AG10803 (cell line): ENCODE measurements at regions not wholly inside any gene's neighbourhood (a gene's known extent, or its start where the extent isn't known, plus 50 kb on each side); places are given as distances from the start of the nearest gene placed in this dataset.

Experiments used
- DNase-seq: peaks from one replicate; pipeline ENCODE4 v3.0.0; 2010; ENCODE audit warnings: low read depth
- H3K4me3 ChIP-seq: 2 replicates; pipeline ENCODE4 v1.5.1; 2011; ENCODE audit warnings: mild to moderate bottlenecking, low read length, control low read depth
- CTCF ChIP-seq: conservative IDR thresholded peaks from 2 replicates; pipeline ENCODE4 v1.5.1; 2011; ENCODE audit warnings: mild to moderate bottlenecking, low read length, control low read depth, inconsistent platforms

GRCh38 chr2:114046866-114047435, 157.1 kb downstream of the ACTR3 start:
- H3K4me3 ChIP-seq = no peak overlapping the region
- no peak for DNase-seq
- no peak for TF ChIP-seq CTCF

GRCh38 chr2:114049280-114049679, 159.4 kb downstream of the ACTR3 start:
- no peak for TF ChIP-seq CTCF
- DNase-seq = no peak
- no peak overlapping the region for H3K4me3 ChIP-seq

- no peak overlapping the region for H3K4me3 ChIP-seq
- no peak for TF ChIP-seq CTCF
- no peak for DNase-seq
Observed at GRCh38 chr2:114049826-114050225, 159.9 kb downstream of the ACTR3 start.

- no peak for DNase-seq
- no peak overlapping the region for H3K4me3 ChIP-seq
- no peak for TF ChIP-seq CTCF
Observed at GRCh38 chr2:114056294-114057143, 166.6 kb downstream of the ACTR3 start.

- no peak for TF ChIP-seq CTCF
- no peak overlapping the region for H3K4me3 ChIP-seq
- DNase-seq = no peak
Observed at GRCh38 chr2:114057638-114058037, 167.7 kb downstream of the ACTR3 start.

GRCh38 chr2:114061566-114062098, 171.7 kb downstream of the ACTR3 start:
- DNase-seq = no peak
- TF ChIP-seq CTCF = no peak
- no peak overlapping the region for H3K4me3 ChIP-seq

GRCh38 chr2:114063346-114063745, 173.5 kb downstream of the ACTR3 start:
- TF ChIP-seq CTCF = no peak
- no peak overlapping the region for H3K4me3 ChIP-seq
- DNase-seq = no peak
